ENCODE measurements at regions not wholly inside any gene's neighbourhood (a gene's known extent, or its start where the extent isn't known, plus 50 kb on each side); places are given as distances from the start of the nearest gene placed in this dataset.

DNA sequence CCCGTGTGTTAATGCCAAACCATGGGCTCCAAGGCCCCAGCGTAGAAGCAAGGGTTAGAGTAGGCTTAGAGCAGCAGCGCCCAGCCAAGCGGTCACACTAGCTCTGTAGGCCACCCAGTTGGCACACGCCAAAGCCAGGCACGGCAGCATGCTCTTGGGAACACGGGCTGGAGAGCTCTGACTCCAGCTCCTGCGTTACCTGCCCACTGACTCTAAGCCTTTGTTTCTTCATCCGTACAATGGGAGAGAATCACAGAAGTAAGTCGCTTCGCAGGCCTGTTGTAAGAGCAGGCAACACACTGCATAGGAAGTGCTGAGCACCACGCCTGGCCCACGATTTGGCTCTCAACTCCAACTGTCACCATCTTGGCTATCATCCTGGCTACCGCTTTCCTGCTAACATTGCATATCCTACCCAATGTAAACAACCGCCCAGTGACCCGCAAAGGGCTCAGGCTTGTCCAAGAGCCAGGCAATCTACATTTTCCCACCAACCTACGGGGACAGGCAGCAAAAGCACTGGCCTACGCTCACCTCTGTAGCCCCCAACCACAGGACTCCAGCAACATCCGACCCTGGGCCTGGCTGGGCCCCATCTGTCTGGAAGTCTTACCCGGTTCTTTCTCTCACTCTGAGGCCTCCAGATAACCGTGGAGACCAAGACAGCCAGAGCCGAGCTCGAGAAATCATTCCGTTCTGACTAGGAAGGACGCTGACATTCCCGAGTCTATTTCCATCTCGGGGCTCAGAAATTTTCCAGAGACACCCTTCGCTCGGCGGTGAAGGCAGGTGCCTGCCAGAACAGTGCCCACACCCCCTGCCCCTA lies 91.5 kb upstream of the ZNF507 start:
- H3K4me3 ChIP-seq (ENCODE audit: control insufficient read depth in 2 of 3, extremely low read depth in 1 of 3, insufficient read depth in 2 of 3, low read depth in 1 of 3, low read length in 3 of 3) = no peak overlapping the region
- H3K4me2 ChIP-seq (ENCODE audit: control insufficient read depth, extremely low read depth, insufficient read depth, low read depth, low read length) = no peak overlapping the region
- H3K36me3 ChIP-seq (ENCODE audit: control insufficient read depth in 2 of 2, extremely low read depth in 1 of 2, insufficient read depth in 2 of 2, low read length in 2 of 2) = no peaks in the 10 kb centered on the region
- no peak for TF ChIP-seq EZH2 (IDR thresholded peaks at IDR 0.05; ENCODE audit: low read length)
- TF ChIP-seq, protein P1, sequence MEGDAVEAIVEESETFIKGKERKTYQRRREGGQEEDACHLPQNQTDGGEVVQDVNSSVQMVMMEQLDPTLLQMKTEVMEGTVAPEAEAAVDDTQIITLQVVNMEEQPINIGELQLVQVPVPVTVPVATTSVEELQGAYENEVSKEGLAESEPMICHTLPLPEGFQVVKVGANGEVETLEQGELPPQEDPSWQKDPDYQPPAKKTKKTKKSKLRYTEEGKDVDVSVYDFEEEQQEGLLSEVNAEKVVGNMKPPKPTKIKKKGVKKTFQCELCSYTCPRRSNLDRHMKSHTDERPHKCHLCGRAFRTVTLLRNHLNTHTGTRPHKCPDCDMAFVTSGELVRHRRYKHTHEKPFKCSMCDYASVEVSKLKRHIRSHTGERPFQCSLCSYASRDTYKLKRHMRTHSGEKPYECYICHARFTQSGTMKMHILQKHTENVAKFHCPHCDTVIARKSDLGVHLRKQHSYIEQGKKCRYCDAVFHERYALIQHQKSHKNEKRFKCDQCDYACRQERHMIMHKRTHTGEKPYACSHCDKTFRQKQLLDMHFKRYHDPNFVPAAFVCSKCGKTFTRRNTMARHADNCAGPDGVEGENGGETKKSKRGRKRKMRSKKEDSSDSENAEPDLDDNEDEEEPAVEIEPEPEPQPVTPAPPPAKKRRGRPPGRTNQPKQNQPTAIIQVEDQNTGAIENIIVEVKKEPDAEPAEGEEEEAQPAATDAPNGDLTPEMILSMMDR (optimal IDR thresholded peaks at IDR 0.05 in 1 of 3, IDR thresholded peaks at IDR 0.05 in 1 of 3, conservative IDR thresholded peaks at IDR 0.05 in 1 of 3; ENCODE audit: extremely low read depth in 1 of 3, insufficient read depth in 2 of 3, low read length in 3 of 3) = no peak
- H4K20me1 ChIP-seq (ENCODE audit: control insufficient read depth, extremely low read depth, insufficient read depth, low read length) = no peaks in the 10 kb centered on the region
- FAIRE-seq (no peak), DNase-seq (ENCODE audit: low read depth, low spot score) (no peak)
- H3K9ac ChIP-seq (ENCODE audit: control insufficient read depth, extremely low read depth, insufficient read depth, low read length) = no peak overlapping the region
- dilution Hi-C loops (cut with MboI; ENCODE audit: extremely low pct_ligation_motif_present, low sequenced_read_pairs) = no loop called here
- H3K9me1 ChIP-seq (ENCODE audit: control insufficient read depth, extremely low read depth, insufficient read depth, low read length) = no peaks in the 10 kb centered on the region
- H3K27me3 ChIP-seq (ENCODE audit: control insufficient read depth, extremely low read depth, insufficient read depth, low read length) = no peaks in the 10 kb centered on the region
- H3K9me3 ChIP-seq (ENCODE audit: control insufficient read depth, low read depth, low read length) = peaks cover 4% of the 10 kb centered on the region
- H3K79me2 ChIP-seq (ENCODE audit: control insufficient read depth, insufficient read depth, low read length) = no peaks in the 10 kb centered on the region
- H3K4me1 ChIP-seq (ENCODE audit: control insufficient read depth, extremely low read depth, insufficient read depth, low read length) = no peaks in the 10 kb centered on the region
- H3K27ac ChIP-seq (ENCODE audit: control insufficient read depth, insufficient read depth, low read length) = no peak overlapping the region
- no peak overlapping the region for H2AFZ ChIP-seq (ENCODE audit: control insufficient read depth, low read length)

DNA sequence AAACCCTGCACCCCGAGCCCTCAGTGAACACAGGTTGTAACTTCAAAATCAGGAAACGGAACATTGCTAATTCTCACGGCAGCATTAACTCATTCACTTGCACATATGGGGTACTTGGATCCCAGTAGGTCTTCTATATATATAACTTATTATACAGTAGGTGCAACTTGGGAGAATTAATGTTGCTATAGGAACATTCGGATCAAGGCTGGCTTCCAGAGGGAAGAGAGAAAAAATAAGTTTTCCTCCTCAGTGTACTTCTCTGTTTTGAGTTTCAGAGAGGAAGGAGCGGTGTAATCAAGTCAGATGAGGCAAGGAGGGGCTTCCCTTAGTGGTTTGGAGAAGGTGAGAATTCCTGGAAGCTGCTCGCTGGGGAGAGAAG lies 90.9 kb upstream of the ZNF507 start:
- TF ChIP-seq EZH2 (IDR thresholded peaks at IDR 0.05; ENCODE audit: low read length) = no peak
- TF ChIP-seq, protein P1 (optimal IDR thresholded peaks at IDR 0.05 in 1 of 3, IDR thresholded peaks at IDR 0.05 in 1 of 3, conservative IDR thresholded peaks at IDR 0.05 in 1 of 3; ENCODE audit: extremely low read depth in 1 of 3, insufficient read depth in 2 of 3, low read length in 3 of 3) = no peak
- Histone ChIP-seq H3K9ac (ENCODE audit: control insufficient read depth, extremely low read depth, insufficient read depth, low read length) (no peak overlapping the region), H3K27ac (ENCODE audit: control insufficient read depth, insufficient read depth, low read length) (no peak overlapping the region), H4K20me1 (ENCODE audit: control insufficient read depth, extremely low read depth, insufficient read depth, low read length) (no peaks in the 10 kb centered on the region), H2AFZ (ENCODE audit: control insufficient read depth, low read length) (no peak overlapping the region), H3K27me3 (ENCODE audit: control insufficient read depth, extremely low read depth, insufficient read depth, low read length) (no peaks in the 10 kb centered on the region), H3K9me3 (ENCODE audit: control insufficient read depth, low read depth, low read length) (peaks cover 4% of the 10 kb centered on the region), H3K4me2 (ENCODE audit: control insufficient read depth, extremely low read depth, insufficient read depth, low read depth, low read length) (no peak overlapping the region), H3K79me2 (ENCODE audit: control insufficient read depth, insufficient read depth, low read length) (no peaks in the 10 kb centered on the region), H3K4me1 (ENCODE audit: control insufficient read depth, extremely low read depth, insufficient read depth, low read length) (no peaks in the 10 kb centered on the region), H3K4me3 (ENCODE audit: control insufficient read depth in 2 of 3, extremely low read depth in 1 of 3, insufficient read depth in 2 of 3, low read depth in 1 of 3, low read length in 3 of 3) (no peak overlapping the region), H3K36me3 (ENCODE audit: control insufficient read depth in 2 of 2, extremely low read depth in 1 of 2, insufficient read depth in 2 of 2, low read length in 2 of 2) (no peaks in the 10 kb centered on the region), H3K9me1 (ENCODE audit: control insufficient read depth, extremely low read depth, insufficient read depth, low read length) (no peaks in the 10 kb centered on the region)
- DNase-seq (ENCODE audit: low read depth, low spot score) (no peak), FAIRE-seq (no peak)
- dilution Hi-C loops (cut with MboI; ENCODE audit: extremely low pct_ligation_motif_present, low sequenced_read_pairs) = no loop called here

Data from keratinocyte (primary cell).